Epithelial cell of proximal tubule (primary cell): ENCODE measurements at regions not wholly inside any gene's neighbourhood (a gene's known extent, or its start where the extent isn't known, plus 50 kb on each side); places are given as distances from the start of the nearest gene placed in this dataset.

ENCODE experiments used
- DNase-seq: peaks from one replicate; pipeline ENCODE4 v3.0.0-alpha.2; 2011; ENCODE audit warnings: low read depth
- H3K4me3 ChIP-seq: 2 replicates; pipeline ENCODE4 v1.5.1; 2011; ENCODE audit warnings: low read depth, mild to moderate bottlenecking, low read length
- CTCF ChIP-seq: conservative IDR thresholded peaks from 2 replicates; pipeline ENCODE4 v1.5.1; 2012; ENCODE audit warnings: low read depth, mild to moderate bottlenecking, low read length

GRCh38 chr14:101328412-101329028 is 232.8 kb upstream of the DIO3 start:
- no peak for DNase-seq
- H3K4me3 ChIP-seq, result no peak overlapping the region
- no peak for TF ChIP-seq CTCF

GRCh38 chr14:101330416-101331140 is 230.7 kb upstream of the DIO3 start:
- DNase-seq, result no peak
- TF ChIP-seq CTCF, result no peak
- no peak overlapping the region for H3K4me3 ChIP-seq

- DNase-seq, result no peak
- no peak overlapping the region for H3K4me3 ChIP-seq
- no peak for TF ChIP-seq CTCF
These were observed 230.2 kb upstream of the DIO3 start for GRCh38 chr14:101331141-101331525.

- TF ChIP-seq CTCF, result no peak
- no peak for DNase-seq
- no peak overlapping the region for H3K4me3 ChIP-seq
These were observed 229.6 kb upstream of the DIO3 start for GRCh38 chr14:101331661-101332169.

- no peak overlapping the region for H3K4me3 ChIP-seq
- TF ChIP-seq CTCF, result no peak
- DNase-seq, result no peak
These were observed 229.0 kb upstream of the DIO3 start for GRCh38 chr14:101332281-101332680.

GRCh38 chr14:101333335-101334280 is 227.7 kb upstream of the DIO3 start:
- TF ChIP-seq CTCF, result no peak
- no peak overlapping the region for H3K4me3 ChIP-seq
- no peak for DNase-seq
